ENCODE measurements at regions not wholly inside any gene's neighbourhood (a gene's known extent, or its start where the extent isn't known, plus 50 kb on each side); places are given as distances from the start of the nearest gene placed in this dataset.

DNA sequence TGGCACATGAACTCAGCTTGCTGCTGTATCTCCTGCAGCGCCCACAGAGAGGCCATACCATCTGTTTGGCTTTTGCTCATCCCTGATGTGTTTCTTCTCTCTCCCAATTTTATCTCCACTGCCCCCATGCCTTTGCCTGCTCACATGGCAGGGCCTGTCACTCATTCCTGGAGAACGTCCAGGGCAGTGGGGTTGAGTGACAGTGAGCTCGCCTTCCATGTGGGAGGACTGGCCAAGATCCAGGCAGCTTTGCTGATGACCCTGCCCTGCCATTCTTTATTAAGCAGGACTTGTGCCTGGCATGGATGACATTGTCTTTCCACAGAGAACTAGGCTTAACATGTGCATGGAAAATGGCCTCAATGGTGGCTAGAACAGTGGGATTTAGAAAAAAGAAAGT, 230.5 kb upstream of the THSD7B start:
- no peak for TF ChIP-seq CTCF (IDR thresholded peaks at IDR 0.05)

DNA sequence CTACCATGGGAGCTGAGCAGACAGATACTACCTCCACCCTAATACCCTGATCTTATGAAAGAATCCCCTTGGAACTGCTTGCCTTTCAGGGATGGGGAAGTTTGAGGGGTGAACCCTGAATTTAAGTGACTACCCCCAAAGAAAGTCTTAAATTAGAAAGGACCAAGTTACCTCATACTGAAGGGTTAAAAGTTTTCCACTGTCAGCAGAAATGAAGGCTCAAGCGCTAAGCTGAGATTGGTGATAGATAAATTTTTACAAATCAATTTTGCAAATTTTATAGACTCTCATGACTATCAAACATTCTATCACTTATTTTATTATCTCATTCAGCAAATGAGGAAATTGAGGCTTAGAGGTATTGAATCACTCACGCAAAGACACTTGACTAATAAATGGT, 233.2 kb upstream of the THSD7B start:
- no peaks in the 10 kb centered on the region for H3K79me2 ChIP-seq (ENCODE audit: insufficient read depth, low read length)
- H3K27ac ChIP-seq (ENCODE audit: low read depth in 1 of 2, low read length in 2 of 2), result no peak overlapping the region
- no peak overlapping the region for H2AFZ ChIP-seq (ENCODE audit: insufficient read depth, low read depth, low read length, poor library complexity, severe bottlenecking)
- peaks cover 0 to 14% (median 4%) of the 10 kb centered on the region in 7 donors for H3K9me3 Mint-ChIP-seq
- H3K4me3 ChIP-seq (replicated peaks in 1 of 3; ENCODE audit: low read depth in 2 of 3, low read length in 3 of 3), result no peak overlapping the region
- no peak overlapping the region for H3K27ac Mint-ChIP-seq
- H3K4me1 ChIP-seq (ENCODE audit: control insufficient read depth in 1 of 2, insufficient read depth in 2 of 2, low read length in 2 of 2), result no peaks in the 10 kb centered on the region
- no peak for TF ChIP-seq CTCF (IDR thresholded peaks at IDR 0.05)
- H3K4me1 Mint-ChIP-seq, result no peaks in the 10 kb centered on the region
- H3K9me3 ChIP-seq (replicated peaks in 1 of 2; ENCODE audit: control insufficient read depth in 1 of 2, insufficient read depth in 1 of 2, low read length in 2 of 2), result peaks cover 0 to 3% of the 10 kb centered on the region in 2 donors
- no CpG with 5 or more reads among the region's 2 CpGs for WGBS (ENCODE audit: insufficient coverage)
- no peaks in the 10 kb centered on the region for H3K36me3 Mint-ChIP-seq
- no peaks in the 10 kb centered on the region for H3K36me3 ChIP-seq (replicated peaks in 1 of 2; ENCODE audit: control insufficient read depth in 1 of 2, insufficient read depth in 2 of 2, low read length in 2 of 2)
- H3K4me3 Mint-ChIP-seq, result no peak overlapping the region
- H4K20me1 ChIP-seq (ENCODE audit: insufficient read depth, low read length), result no peaks in the 10 kb centered on the region
- DNase-seq, result no peak
- H3K4me2 ChIP-seq (replicated peaks; ENCODE audit: extremely low read depth, low read length, poor library complexity, severe bottlenecking), result no peak overlapping the region
- H3K9ac ChIP-seq (ENCODE audit: insufficient read depth, low read length, poor library complexity, severe bottlenecking), result no peak overlapping the region
- H3K27me3 Mint-ChIP-seq (ENCODE audit: low read depth in 3 of 3), result peaks cover 0 to 2% (median 0%) of the 10 kb centered on the region in 3 donors
- H3K27me3 ChIP-seq (ENCODE audit: control insufficient read depth in 2 of 2, insufficient read depth in 2 of 2, low read length in 2 of 2), result no peaks in the 10 kb centered on the region
- intact Hi-C loops (cut with micrococcal nuclease), result no loop called here

More for the DNA sequence above, 230.5 kb upstream of the THSD7B start:
- Histone ChIP-seq H3K9ac (ENCODE audit: insufficient read depth, low read length, poor library complexity, severe bottlenecking) (no peak overlapping the region), H3K27me3 (ENCODE audit: control insufficient read depth in 2 of 2, insufficient read depth in 2 of 2, low read length in 2 of 2) (no peaks in the 10 kb centered on the region), H3K79me2 (ENCODE audit: insufficient read depth, low read length) (no peaks in the 10 kb centered on the region), H3K9me3 (replicated peaks in 1 of 2; ENCODE audit: control insufficient read depth in 1 of 2, insufficient read depth in 1 of 2, low read length in 2 of 2) (peaks cover 0 to 3% of the 10 kb centered on the region in 2 donors), H2AFZ (ENCODE audit: insufficient read depth, low read depth, low read length, poor library complexity, severe bottlenecking) (no peak overlapping the region), H3K4me2 (replicated peaks; ENCODE audit: extremely low read depth, low read length, poor library complexity, severe bottlenecking) (no peak overlapping the region), H4K20me1 (ENCODE audit: insufficient read depth, low read length) (no peaks in the 10 kb centered on the region), H3K4me1 (ENCODE audit: control insufficient read depth in 1 of 2, insufficient read depth in 2 of 2, low read length in 2 of 2) (no peaks in the 10 kb centered on the region), H3K36me3 (replicated peaks in 1 of 2; ENCODE audit: control insufficient read depth in 1 of 2, insufficient read depth in 2 of 2, low read length in 2 of 2) (no peaks in the 10 kb centered on the region), H3K4me3 (replicated peaks in 1 of 3; ENCODE audit: low read depth in 2 of 3, low read length in 3 of 3) (no peak overlapping the region), H3K27ac (ENCODE audit: low read depth in 1 of 2, low read length in 2 of 2) (no peak overlapping the region)
- Mint-ChIP-seq H3K4me1 (no peaks in the 10 kb centered on the region), H3K27ac (peak overlapping the region in 1 of 7 donors; percentile 12), H3K36me3 (no peaks in the 10 kb centered on the region), H3K27me3 (ENCODE audit: low read depth in 3 of 3) (peaks cover 0 to 2% (median 0%) of the 10 kb centered on the region in 3 donors), H3K4me3 (no peak overlapping the region), H3K9me3 (peaks cover 0 to 15% (median 4%) of the 10 kb centered on the region in 7 donors)
- DNase-seq, result no peak
- intact Hi-C loops (cut with micrococcal nuclease), result no loop called here
- WGBS (ENCODE audit: insufficient coverage), result 91% methylated on average over 3 of the region's 3 CpGs
